Type B pancreatic cell (in vitro differentiated cells): ENCODE measurements at regions not wholly inside any gene's neighbourhood (a gene's known extent, or its start where the extent isn't known, plus 50 kb on each side); places are given as distances from the start of the nearest gene placed in this dataset.

Experiments used
- DNase-seq: peaks from one replicate; pipeline ENCODE4 v3.0.0; 2021; ENCODE audit warnings: mixed read lengths; ENCODE audit not compliant: unreplicated experiment; ENCODE audit errors: extremely low spot score
- H3K27ac Mint-ChIP-seq: 2 replicates; pipeline ENCODE4 v1.8.0; 2021; ENCODE audit warnings: mild to moderate bottlenecking, mixed read lengths
- H3K27me3 Mint-ChIP-seq: 2 replicates; pipeline ENCODE4 v1.8.0; 2021; ENCODE audit warnings: mixed read lengths
- H3K36me3 Mint-ChIP-seq: 2 replicates; pipeline ENCODE4 v1.8.0; 2021; ENCODE audit warnings: mixed read lengths
- H3K4me1 Mint-ChIP-seq: one replicate; pipeline ENCODE4 v1.8.0; 2021; ENCODE audit warnings: mixed read lengths; ENCODE audit not compliant: unreplicated experiment
- H3K4me3 Mint-ChIP-seq: 2 replicates; pipeline ENCODE4 v1.8.0; 2021; ENCODE audit warnings: mild to moderate bottlenecking, mixed read lengths
- H3K9me3 Mint-ChIP-seq: 2 replicates; pipeline ENCODE4 v1.8.0; 2021; ENCODE audit warnings: mixed read lengths
- TF ChIP-seq, protein P1 (sequence below): fragments of 200-600 bp; sonication (generic); conservative IDR thresholded peaks from 2 replicates; pipeline ENCODE4 v1.5.0; 2021; ENCODE audit warnings: antibody characterized with exemption, mild to moderate bottlenecking

DNA sequence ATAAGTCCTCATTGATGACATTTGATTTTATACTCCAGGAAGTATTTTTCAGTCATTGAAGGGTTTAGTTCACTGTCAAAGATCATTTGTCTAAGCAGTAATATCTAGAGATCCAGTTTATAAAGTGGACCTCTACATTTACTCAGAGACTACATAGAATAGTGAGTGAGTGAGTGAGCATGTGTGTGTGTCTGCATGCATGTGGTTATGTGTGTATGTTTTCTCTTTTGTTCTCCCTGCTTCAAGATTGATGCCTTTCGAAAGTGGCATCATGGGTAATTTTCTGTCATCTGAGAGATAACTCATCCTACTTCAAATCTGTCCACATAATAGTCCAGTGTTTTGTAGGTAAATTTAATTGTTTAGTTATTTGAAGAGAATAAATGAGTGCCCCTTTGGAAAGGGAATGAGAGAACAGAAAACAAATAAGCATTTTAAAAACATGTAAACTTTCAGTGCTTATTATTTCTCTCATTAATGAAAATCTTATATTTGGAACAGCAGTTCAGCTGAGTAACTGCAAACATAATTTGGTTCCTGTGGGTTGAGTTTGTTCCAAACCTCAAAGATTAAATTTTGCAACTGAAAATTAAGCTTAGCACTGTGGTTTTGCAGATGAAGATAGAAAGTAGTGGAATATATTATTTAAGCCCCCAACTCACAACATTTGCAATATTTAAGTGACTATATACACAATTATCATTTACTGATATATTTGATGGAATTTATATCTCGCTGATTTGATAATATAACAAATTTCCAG, 1295.1 kb upstream of the C9orf72 start:
- TF ChIP-seq, protein P1, sequence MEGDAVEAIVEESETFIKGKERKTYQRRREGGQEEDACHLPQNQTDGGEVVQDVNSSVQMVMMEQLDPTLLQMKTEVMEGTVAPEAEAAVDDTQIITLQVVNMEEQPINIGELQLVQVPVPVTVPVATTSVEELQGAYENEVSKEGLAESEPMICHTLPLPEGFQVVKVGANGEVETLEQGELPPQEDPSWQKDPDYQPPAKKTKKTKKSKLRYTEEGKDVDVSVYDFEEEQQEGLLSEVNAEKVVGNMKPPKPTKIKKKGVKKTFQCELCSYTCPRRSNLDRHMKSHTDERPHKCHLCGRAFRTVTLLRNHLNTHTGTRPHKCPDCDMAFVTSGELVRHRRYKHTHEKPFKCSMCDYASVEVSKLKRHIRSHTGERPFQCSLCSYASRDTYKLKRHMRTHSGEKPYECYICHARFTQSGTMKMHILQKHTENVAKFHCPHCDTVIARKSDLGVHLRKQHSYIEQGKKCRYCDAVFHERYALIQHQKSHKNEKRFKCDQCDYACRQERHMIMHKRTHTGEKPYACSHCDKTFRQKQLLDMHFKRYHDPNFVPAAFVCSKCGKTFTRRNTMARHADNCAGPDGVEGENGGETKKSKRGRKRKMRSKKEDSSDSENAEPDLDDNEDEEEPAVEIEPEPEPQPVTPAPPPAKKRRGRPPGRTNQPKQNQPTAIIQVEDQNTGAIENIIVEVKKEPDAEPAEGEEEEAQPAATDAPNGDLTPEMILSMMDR: no peak

GRCh38 chr9:28882529-28882928, 1309.2 kb upstream of the C9orf72 start:
- TF ChIP-seq, protein P1: no peak

More for the DNA sequence above, 1295.1 kb upstream of the C9orf72 start:
- H3K36me3 Mint-ChIP-seq: no peaks in the 10 kb centered on the region
- DNase-seq: no peak
- no peak overlapping the region for H3K4me3 Mint-ChIP-seq
- H3K4me1 Mint-ChIP-seq: peaks cover 6% of the 10 kb centered on the region
- no peaks in the 10 kb centered on the region for H3K9me3 Mint-ChIP-seq
- no peak overlapping the region for H3K27ac Mint-ChIP-seq
- no peaks in the 10 kb centered on the region for H3K27me3 Mint-ChIP-seq

DNA sequence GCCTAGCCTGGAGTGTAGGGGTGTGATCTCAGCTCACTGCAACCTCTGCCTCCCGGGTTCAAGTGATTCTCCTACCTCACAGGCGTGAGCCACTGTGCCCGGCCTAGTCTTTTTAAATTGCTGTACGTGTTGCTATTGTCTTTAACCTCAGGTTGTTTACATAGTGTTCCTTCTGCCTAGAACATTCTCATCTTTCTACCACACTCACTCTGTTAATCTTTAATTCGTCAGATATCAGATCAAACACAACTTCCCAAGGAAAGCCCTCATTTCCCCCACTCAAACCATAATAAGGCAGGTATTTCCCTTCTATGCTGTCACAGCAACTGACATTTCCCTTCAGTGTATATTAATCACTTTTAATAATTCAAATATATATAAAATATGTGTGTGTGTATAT, 1310.0 kb upstream of the C9orf72 start:
- TF ChIP-seq, protein P1: no peak
- H3K36me3 Mint-ChIP-seq: no peaks in the 10 kb centered on the region
- H3K27me3 Mint-ChIP-seq: no peaks in the 10 kb centered on the region
- H3K4me3 Mint-ChIP-seq: no peak overlapping the region
- DNase-seq: no peak
- H3K4me1 Mint-ChIP-seq: no peaks in the 10 kb centered on the region
- no peak overlapping the region for H3K27ac Mint-ChIP-seq
- H3K9me3 Mint-ChIP-seq: no peaks in the 10 kb centered on the region

More at GRCh38 chr9:28882529-28882928, 1309.2 kb upstream of the C9orf72 start:
- Mint-ChIP-seq H3K27ac (no peak overlapping the region), H3K4me3 (no peak overlapping the region), H3K9me3 (no peaks in the 10 kb centered on the region), H3K36me3 (no peaks in the 10 kb centered on the region), H3K4me1 (no peaks in the 10 kb centered on the region), H3K27me3 (no peaks in the 10 kb centered on the region)
- no peak for DNase-seq

DNA sequence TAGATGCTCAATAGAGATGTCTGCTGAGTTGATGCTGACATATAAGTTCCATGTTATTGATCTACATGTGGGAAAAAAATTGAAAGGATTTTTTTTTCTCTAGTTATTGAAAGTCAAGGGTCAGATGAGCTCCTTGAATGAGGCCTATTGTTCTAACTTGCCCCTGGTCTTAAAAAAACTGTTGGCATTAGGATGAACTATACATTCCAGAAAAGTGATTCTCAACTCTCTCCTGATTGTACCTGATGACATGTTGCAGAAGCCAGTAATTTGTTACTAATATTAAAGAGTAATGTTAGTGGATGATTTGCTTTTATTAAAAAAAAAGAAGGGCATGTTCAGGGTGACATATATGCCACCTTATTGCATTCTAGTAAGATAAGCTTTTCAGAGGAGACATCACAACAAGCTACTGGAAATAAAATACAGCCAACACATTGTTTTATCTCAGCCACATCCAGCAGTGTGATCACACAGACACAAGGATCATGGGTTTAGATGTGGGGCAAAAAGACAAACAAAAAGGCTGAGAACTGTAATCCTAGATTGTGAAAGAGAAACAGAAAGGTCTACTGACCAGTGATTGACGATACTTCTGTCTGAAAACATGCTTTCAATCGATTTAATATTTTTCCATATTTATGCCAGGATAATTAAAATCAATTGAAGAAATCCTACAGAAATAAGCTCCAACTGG, 1314.1 kb upstream of the C9orf72 start:
- H3K4me1 Mint-ChIP-seq: no peaks in the 10 kb centered on the region
- no peak overlapping the region for H3K27ac Mint-ChIP-seq
- no peak overlapping the region for H3K4me3 Mint-ChIP-seq
- TF ChIP-seq, protein P1: no peak
- DNase-seq: no peak
- H3K9me3 Mint-ChIP-seq: no peaks in the 10 kb centered on the region
- H3K27me3 Mint-ChIP-seq: no peaks in the 10 kb centered on the region
- H3K36me3 Mint-ChIP-seq: no peaks in the 10 kb centered on the region

DNA sequence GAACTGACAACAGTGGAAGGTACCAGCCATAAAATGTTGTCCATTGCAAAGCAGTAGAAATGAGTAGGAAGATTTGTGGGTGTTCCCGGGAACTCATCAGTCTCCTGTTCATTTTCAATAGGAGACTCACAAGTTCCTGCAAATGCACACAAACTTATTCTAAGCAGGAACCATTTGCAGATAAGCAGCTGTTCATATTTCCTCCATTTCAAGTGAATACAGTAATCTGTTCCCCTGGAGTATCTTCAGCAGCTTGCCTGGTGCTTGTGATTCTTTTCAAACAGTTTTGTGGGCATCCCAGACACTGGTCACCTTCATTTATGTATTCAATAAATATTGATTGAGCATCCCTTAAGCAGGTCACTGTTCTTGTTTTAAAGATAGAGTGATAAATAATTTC, 1315.5 kb upstream of the C9orf72 start:
- no peaks in the 10 kb centered on the region for H3K27me3 Mint-ChIP-seq
- TF ChIP-seq, protein P1: no peak

More for the DNA sequence above, 1315.5 kb upstream of the C9orf72 start:
- H3K27ac Mint-ChIP-seq: no peak overlapping the region
- H3K4me1 Mint-ChIP-seq: no peaks in the 10 kb centered on the region
- H3K4me3 Mint-ChIP-seq: no peak overlapping the region
- no peak for DNase-seq
- no peaks in the 10 kb centered on the region for H3K9me3 Mint-ChIP-seq
- H3K36me3 Mint-ChIP-seq: no peaks in the 10 kb centered on the region
